GM19372 (cell line): ENCODE measurements at regions not wholly inside any gene's neighbourhood (a gene's known extent, or its start where the extent isn't known, plus 50 kb on each side); places are given as distances from the start of the nearest gene placed in this dataset.
"Not testable (repeated sequence)": the region's sequence is repeated elsewhere in the genome, so short reads cannot be mapped to it uniquely, and the experiment has no call there.

Source experiments
- ATAC-seq: cut with Tn5 transposase; IDR thresholded peaks from one replicate; pipeline ENCODE4 v1.9.1; 2021; ENCODE audit warnings: mild to moderate bottlenecking, low read depth, moderate library complexity; ENCODE audit not compliant: unreplicated experiment

DNA sequence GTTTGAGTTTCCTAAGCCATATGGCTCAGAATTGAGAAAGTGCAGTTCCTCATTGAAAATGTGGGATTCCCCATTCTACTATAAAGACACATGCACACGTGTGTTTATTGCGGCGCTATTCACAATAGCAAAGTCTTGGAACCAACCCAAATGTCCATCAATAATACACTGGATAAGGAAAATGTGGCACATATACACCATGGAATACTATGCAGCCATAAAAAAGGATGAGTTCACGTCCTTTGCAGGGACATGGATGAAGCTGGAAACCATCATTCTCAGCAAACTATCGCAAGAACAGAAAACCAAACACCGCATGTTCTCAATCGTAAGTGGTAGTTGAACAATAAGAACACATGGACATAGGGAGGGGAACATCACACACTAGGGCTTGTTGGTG lies 154.8 kb downstream of the SEC23IP start:
- not testable (repeated sequence) for ATAC-seq

- ATAC-seq, result no peak
Measured at GRCh38 chr10:120047926-120048325, 155.4 kb downstream of the SEC23IP start.

- ATAC-seq, result no peak
Measured at GRCh38 chr10:120048391-120048790, 155.9 kb downstream of the SEC23IP start.

GRCh38 chr10:120051671-120052070 lies 159.1 kb downstream of the SEC23IP start:
- no peak for ATAC-seq

GRCh38 chr10:120052964-120053702 lies 160.6 kb downstream of the SEC23IP start:
- no peak for ATAC-seq

DNA sequence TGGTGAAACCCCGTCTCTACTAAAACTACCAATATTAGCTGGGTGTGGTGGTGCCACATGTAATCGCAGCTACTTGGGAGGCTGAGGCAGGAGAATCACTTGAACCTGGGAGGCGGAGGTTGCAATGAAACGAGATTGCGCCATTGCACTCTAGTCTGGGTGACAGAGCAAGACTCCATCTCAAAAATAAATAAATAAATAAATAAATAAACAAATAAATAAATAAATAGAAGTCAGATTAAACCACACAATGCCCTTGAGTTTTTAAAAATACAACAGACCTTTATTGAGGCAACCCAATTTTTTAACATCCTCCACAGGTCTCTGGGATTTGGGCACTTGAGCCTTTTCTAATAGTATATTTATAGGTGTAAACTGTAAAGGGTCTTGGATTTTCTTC lies 167.3 kb downstream of the SEC23IP start:
- ATAC-seq, result not testable (repeated sequence)

GRCh38 chr10:120067427-120067826 lies 174.9 kb downstream of the SEC23IP start:
- ATAC-seq, result no peak

GRCh38 chr10:120069700-120070099 lies 177.2 kb downstream of the SEC23IP start:
- ATAC-seq, result no peak

- no peak for ATAC-seq
Measured at GRCh38 chr10:120075349-120075748, 182.8 kb downstream of the SEC23IP start.

DNA sequence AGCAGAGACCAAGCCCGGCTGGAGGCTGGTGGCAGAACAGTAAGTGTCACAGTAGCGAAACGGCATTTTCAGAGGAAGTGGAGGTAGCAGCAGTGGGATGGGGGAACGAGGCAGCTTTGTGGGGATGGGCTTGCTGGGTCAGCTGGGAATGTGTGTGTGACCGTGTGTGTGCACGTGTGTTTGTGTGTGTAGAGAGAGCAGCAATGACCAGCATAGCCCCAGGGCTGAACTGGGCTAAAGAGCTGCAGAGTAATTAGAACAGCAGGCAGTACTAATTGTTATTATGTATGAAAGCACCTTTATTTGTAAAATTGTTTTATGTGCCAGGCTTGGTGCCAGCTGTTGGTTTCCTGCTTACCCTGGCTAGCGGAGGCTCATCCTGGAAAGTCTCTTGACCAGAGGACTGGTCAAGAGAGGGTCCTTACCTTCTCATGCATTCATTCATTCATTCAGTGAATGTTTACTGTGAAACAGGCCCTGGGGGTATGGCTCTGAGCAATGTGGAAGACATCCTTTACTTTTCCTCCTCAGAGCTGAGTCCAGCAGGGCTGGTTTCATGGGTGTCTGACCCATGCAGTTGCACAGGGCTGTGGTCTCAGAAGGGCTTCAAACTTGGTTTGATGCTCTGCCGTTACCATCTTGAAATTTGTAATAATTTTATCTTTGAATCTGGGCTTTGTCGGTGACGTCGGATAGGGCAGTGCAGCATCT lies 184.6 kb downstream of the SEC23IP start:
- no peak for ATAC-seq

DNA sequence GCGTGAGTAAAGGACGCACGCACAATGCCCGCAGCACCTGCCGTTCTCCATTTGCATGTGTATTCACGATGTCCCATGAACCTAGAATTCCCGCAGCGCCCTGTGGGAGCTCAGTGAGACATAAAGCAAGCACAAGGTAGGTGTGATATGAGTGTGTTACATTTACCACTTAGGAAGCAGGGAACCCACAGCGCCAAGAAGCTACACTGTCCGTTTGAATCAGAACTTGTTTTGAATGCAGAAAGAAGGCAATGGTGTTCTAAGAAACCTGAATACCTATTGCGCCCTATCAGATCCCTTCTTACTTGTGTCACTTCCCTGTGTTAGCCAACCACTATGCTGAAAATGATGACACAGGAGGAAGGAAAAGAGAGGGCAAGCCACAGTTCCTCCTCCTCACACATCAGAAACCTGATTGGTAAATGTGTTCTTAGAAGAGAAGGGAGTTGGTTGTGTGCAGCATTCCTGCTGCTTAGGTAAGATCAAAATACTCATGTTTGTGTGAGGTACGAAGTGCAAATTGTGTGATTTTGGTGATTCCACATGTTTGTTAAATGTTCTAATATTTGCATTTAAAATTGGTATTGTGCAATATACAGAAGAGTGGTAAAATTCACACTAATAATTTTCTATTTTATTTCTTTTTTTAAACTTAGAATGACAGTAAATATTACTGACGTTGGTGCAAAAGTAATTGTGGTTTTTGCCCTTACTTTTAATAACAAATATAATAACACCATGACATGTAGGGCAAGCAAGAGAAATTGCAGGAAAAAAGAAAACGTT lies 185.4 kb downstream of the SEC23IP start:
- no peak for ATAC-seq

- no peak for ATAC-seq
Measured at GRCh38 chr10:120085096-120085796, 192.7 kb downstream of the SEC23IP start.

DNA sequence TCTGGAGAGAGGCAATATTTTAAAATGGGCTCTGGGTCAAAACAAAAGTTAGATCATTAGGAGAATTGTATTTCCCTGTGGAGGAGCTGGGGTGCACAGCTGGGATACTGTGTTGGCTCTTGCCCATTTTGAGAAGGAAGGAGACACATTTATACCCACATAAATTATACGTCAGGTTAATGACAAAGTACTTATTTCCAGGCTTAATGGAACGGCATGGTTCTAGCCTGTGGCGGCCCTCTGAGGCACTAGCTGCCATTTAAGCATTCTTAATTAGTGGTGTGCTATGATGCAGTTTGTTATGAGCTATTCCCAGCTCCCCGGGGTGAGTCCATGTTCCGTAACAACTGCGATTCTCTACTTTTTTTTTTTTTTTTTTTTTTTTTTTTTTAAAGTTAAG lies 193.5 kb downstream of the SEC23IP start:
- ATAC-seq, result no peak

DNA sequence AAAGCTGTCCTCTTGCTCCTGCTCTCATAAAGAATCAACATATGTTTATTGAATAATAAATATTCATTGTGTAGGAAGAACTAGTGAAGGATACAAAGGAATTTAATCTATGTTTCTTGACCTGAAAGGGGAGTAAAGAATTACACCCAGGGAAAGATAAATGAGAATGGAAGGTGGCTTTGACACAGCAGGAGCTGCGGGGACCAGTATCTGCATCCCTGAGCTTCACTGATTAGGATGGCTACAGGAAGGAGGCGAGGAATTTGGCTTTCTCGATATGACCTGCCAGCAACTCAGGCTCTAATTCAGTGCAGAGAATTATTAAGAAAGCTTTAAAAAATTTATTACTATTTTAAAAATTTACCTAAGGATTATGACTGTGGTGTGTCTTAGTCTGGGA lies 194.6 kb downstream of the SEC23IP start:
- ATAC-seq, result no peak

DNA sequence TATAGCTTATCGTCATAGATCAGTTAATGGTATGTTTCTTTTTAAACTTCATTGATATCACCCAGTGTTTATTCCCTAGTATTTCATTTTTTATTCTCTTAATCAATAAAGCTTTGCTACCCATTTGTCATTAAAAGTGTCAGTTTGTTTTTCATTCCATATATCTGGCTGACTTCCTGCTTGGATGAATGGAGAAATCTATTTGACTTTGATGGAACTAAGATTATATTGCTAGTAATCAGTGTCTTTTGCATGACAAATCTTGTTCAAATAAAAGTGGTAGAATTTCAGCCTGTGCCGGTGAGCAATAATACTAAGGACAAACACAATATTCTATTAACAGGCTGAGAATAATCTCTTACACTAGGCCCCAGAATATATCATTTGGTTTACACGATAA lies 203.3 kb downstream of the SEC23IP start:
- ATAC-seq, result no peak

DNA sequence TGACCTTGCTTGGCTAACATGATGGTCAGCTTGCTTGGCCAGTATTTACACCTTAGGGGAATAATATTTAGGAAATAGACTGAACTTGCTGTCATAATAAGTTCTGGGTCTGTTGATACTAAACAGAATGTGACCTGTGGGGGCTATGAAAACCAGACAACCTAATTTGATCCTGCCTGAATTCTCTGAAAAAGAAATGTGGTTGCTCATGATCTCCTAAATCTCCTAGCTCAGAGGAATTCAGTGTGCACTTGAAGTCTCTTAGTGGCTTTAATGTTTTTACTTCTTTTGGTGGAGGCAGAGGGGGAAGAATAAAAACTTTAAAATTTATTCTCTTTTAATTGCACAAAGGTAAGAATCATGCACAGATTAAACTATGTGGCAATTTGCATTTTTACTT lies 205.2 kb downstream of the SEC23IP start:
- no peak for ATAC-seq

DNA sequence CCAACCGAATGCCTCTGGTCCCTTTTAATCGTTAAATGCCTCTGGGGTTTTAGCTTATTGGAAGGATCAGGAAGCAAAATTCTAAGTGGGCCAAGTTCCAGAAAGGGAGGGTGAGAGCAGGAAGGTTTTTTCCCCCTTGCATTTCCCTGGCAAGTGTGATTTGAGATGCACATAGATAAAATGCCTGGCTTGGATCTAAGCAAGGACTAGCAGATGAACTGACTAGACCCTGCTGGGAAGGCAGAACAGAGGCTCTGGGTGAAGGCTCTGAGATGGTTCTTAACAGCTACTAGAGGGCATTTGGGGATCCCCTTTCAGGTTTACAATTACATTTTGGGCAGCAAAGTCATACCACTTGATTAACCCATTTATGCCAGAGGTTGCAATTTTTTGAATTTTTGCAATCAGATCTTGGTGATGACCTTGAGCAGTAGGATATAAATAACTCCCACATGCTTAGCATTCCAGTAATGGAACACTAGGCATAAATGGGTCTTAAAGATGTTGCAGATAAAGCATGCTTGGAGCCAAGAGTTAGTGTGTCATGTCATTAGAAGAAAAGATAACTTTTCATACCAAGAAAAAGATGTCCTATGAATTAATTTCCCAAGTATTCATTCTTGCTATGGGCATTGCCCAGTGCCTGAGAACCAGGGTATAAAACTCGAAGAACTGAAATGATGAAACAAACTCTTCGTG lies 205.9 kb downstream of the SEC23IP start:
- ATAC-seq, result no peak

- no peak for ATAC-seq
Measured at GRCh38 chr10:120103738-120104560, 211.4 kb downstream of the SEC23IP start.

DNA sequence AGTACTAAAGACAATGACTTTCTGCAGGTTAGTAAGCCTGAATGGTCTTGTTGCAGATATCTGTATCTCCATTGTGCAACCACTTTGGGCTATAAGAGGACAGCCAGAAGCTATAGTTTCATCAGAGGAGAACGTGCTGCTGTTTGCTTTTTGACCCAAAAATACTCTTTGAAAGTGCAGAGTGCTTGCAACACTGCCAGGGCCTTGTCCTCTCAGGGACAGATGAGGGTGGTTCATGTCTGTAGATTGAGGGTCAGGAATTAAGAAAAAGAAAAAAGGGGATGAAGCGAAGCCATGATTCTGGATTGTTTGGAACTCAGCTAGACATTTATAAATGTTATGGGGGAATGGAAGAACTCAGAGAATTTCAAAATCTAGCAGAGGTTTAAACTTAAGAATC lies 212.5 kb downstream of the SEC23IP start:
- no peak for ATAC-seq
